ENCODE measurements at regions not wholly inside any gene's neighbourhood (a gene's known extent, or its start where the extent isn't known, plus 50 kb on each side); places are given as distances from the start of the nearest gene placed in this dataset.

DNA sequence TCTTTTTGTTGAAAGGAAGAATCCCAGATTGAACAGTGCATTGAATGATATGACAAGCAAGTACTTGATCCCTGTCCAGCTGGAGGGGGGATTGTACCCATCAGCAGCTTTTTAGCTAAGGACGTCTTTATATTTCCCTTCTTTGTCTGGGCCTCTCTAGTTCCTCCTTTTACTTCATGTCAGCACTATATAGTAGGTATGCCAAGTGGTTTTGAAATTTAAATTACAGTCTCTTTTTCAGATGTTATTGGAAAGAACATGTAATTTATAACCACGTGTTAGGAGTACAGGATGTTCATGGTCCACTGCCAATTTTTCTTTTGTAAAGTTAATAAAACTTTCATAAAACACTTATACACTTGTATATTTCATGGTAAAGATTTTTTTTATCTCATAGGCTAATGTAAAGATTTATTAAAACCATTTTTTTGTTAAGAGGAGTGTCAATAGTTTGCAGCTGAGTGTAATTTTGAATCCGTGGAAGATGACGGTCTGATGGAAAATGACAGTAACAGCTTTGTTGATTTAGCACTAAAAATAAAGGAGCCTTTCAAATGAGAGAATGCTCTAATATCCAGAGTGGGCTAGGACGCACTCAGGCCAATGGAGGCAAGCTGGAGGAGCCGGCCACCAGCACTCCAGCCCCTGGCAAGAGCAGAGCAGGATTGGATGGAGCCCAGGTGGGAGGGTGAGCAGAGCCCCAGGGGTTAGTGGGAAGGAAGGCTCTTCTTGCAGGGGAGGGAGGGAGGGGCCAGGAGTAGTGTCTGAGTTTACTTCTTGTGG, 488.3 kb downstream of the INSC start:
- TF ChIP-seq, protein P1, sequence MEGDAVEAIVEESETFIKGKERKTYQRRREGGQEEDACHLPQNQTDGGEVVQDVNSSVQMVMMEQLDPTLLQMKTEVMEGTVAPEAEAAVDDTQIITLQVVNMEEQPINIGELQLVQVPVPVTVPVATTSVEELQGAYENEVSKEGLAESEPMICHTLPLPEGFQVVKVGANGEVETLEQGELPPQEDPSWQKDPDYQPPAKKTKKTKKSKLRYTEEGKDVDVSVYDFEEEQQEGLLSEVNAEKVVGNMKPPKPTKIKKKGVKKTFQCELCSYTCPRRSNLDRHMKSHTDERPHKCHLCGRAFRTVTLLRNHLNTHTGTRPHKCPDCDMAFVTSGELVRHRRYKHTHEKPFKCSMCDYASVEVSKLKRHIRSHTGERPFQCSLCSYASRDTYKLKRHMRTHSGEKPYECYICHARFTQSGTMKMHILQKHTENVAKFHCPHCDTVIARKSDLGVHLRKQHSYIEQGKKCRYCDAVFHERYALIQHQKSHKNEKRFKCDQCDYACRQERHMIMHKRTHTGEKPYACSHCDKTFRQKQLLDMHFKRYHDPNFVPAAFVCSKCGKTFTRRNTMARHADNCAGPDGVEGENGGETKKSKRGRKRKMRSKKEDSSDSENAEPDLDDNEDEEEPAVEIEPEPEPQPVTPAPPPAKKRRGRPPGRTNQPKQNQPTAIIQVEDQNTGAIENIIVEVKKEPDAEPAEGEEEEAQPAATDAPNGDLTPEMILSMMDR (IDR thresholded peaks at IDR 0.05): no peak
- no peak for TF ChIP-seq POLR2A (IDR thresholded peaks at IDR 0.05)
